ENCODE measurements at regions not wholly inside any gene's neighbourhood (a gene's known extent, or its start where the extent isn't known, plus 50 kb on each side); places are given as distances from the start of the nearest gene placed in this dataset.

DNA sequence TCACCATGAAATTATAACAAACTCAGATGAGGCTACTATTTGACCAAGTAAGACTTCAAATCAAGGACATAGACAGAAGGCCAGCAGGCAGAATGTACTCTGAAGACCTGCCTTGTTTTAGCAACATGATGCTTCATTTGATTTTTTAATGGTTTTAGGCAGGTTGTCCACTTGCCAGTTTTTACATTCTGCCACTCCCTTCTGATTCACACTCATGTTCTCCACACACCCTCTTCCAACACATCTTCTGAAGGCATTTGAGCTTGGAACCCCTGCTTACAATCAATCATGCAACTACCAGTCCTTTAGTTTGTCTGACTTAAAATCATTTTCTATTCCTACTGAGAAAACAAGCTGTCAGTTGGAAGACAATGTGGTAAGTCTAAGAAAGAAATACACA, 114.9 kb upstream of the SMIM31 start:
- TF ChIP-seq YY1 (IDR thresholded peaks at IDR 0.05; ENCODE audit: low read depth, low read length) (no peak), EP300 (IDR thresholded peaks at IDR 0.05; ENCODE audit: borderline replicate concordance in 1 of 2, low read depth in 2 of 2, low read length in 2 of 2) (no peak), RAD21 (IDR thresholded peaks at IDR 0.05 in 1 of 2, conservative IDR thresholded peaks at IDR 0.05 in 1 of 2; ENCODE audit: low read depth in 2 of 2, low read length in 2 of 2) (no peak), CEBPB (IDR thresholded peaks at IDR 0.05; ENCODE audit: low read depth, low read length) (no peak), TAF1 (IDR thresholded peaks at IDR 0.05; ENCODE audit: low read depth, low read length) (no peak), SIX5 (IDR thresholded peaks at IDR 0.05; ENCODE audit: low read depth, low read length) (no peak), GABPA (IDR thresholded peaks at IDR 0.05; ENCODE audit: borderline replicate concordance, insufficient read depth, low read length) (no peak), RFX5 (IDR thresholded peaks at IDR 0.05; ENCODE audit: borderline replicate concordance, low read depth, low read length) (no peak)
- TF ChIP-seq, protein P1, sequence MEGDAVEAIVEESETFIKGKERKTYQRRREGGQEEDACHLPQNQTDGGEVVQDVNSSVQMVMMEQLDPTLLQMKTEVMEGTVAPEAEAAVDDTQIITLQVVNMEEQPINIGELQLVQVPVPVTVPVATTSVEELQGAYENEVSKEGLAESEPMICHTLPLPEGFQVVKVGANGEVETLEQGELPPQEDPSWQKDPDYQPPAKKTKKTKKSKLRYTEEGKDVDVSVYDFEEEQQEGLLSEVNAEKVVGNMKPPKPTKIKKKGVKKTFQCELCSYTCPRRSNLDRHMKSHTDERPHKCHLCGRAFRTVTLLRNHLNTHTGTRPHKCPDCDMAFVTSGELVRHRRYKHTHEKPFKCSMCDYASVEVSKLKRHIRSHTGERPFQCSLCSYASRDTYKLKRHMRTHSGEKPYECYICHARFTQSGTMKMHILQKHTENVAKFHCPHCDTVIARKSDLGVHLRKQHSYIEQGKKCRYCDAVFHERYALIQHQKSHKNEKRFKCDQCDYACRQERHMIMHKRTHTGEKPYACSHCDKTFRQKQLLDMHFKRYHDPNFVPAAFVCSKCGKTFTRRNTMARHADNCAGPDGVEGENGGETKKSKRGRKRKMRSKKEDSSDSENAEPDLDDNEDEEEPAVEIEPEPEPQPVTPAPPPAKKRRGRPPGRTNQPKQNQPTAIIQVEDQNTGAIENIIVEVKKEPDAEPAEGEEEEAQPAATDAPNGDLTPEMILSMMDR (IDR thresholded peaks at IDR 0.05; ENCODE audit: control extremely low read depth in 1 of 3, insufficient read depth in 1 of 3, low read depth in 1 of 3, low read length in 3 of 3): no peak

All from H1 (cell line).